ENCODE measurements at regions not wholly inside any gene's neighbourhood (a gene's known extent, or its start where the extent isn't known, plus 50 kb on each side); places are given as distances from the start of the nearest gene placed in this dataset.

DNA sequence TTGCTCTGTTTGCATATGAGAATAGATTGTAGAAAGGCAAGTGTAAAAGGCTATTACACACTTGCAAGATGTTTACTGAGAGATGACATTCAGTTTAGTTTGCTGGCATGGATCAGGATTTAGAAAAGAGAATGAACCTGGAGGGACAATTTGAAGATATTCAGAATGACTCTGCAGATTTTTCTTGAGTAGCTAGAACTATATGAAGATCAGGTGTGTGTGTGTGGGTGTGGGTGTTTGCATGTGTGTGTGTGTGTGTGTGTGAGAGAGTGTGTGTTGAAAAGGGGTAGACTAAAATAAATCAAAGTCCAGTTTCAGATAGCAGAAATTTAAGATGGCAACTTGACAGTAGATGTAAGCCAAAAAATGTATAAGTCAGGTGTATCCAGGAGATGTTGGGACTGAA, 74.0 kb upstream of the ANXA1 start:
- Histone ChIP-seq H3K4me3 (ENCODE audit: low read depth in 1 of 2, low read length in 2 of 2) (no peak overlapping the region), H3K36me3 (ENCODE audit: control insufficient read depth in 1 of 2, insufficient read depth in 2 of 2, low read length in 2 of 2) (no peaks in the 10 kb centered on the region), H3K9me3 (ENCODE audit: control insufficient read depth in 1 of 2, low read length in 2 of 2) (no peaks in the 10 kb centered on the region), H3K4me1 (ENCODE audit: control insufficient read depth in 1 of 2, insufficient read depth in 2 of 2, low read length in 2 of 2) (peaks cover 0 to 28% of the 10 kb centered on the region in 2 donors), H3K27me3 (ENCODE audit: low read depth, low read length) (no peaks in the 10 kb centered on the region), H3K27ac (ENCODE audit: low read length) (no peak overlapping the region)

DNA sequence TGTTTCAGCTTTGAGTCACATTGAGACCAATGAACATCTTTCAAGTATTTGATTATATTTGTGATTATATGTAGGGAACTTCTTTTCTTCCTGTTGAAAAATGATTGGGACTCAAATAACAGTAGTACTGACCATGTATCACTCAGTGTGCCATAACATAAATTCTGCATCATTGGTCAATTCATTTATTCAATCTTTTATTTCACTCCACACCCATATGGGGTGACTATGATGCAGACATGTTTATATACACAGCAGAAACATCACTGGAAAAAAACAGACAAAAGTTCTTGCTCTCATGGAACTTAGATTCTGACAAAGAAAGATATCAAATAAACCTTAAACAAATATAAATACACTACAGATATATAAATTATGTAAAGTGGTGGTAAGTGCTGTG, 74.7 kb upstream of the ANXA1 start:
- Histone ChIP-seq H3K4me1 (ENCODE audit: control insufficient read depth in 1 of 2, insufficient read depth in 2 of 2, low read length in 2 of 2) (peaks cover 0 to 28% of the 10 kb centered on the region in 2 donors), H3K9me3 (ENCODE audit: control insufficient read depth in 1 of 2, low read length in 2 of 2) (no peaks in the 10 kb centered on the region), H3K27ac (ENCODE audit: low read length) (no peak overlapping the region), H3K36me3 (ENCODE audit: control insufficient read depth in 1 of 2, insufficient read depth in 2 of 2, low read length in 2 of 2) (no peaks in the 10 kb centered on the region), H3K27me3 (ENCODE audit: low read depth, low read length) (no peaks in the 10 kb centered on the region), H3K4me3 (ENCODE audit: low read depth in 1 of 2, low read length in 2 of 2) (no peak overlapping the region)

DNA sequence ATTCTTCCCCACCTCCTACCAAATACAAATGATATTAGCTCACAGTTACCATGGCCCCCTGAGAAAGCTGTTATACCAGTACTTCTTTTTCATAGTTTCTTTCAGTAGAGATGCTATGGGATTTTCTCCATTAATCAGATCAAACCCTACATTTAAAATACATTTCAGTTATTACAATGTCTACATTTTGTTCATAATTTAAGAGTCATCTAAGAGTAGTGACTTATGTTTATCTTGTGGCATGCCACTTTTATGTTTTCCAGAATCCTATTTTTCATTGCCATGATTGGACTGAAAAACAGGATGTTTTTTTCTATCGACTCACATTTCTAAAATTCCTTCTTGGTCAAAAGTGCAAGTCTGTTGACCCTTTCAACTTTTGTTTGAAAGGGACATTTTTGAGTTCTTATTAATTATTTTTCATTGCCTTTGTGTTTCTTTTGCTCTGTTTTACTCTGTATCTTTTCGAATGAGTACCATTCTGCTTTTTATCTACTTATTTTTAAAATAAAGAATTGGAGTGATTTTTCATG, 77.4 kb upstream of the ANXA1 start:
- H3K27ac ChIP-seq (ENCODE audit: low read length), result no peak overlapping the region
- H3K27me3 ChIP-seq (ENCODE audit: low read depth, low read length), result no peaks in the 10 kb centered on the region
- no peaks in the 10 kb centered on the region for H3K9me3 ChIP-seq (ENCODE audit: control insufficient read depth in 1 of 2, low read length in 2 of 2)
- H3K4me3 ChIP-seq (ENCODE audit: low read depth in 1 of 2, low read length in 2 of 2), result no peak overlapping the region
- H3K4me1 ChIP-seq (ENCODE audit: control insufficient read depth in 1 of 2, insufficient read depth in 2 of 2, low read length in 2 of 2), result peaks cover 0 to 16% of the 10 kb centered on the region in 2 donors
- no peaks in the 10 kb centered on the region for H3K36me3 ChIP-seq (ENCODE audit: control insufficient read depth in 1 of 2, insufficient read depth in 2 of 2, low read length in 2 of 2)

DNA sequence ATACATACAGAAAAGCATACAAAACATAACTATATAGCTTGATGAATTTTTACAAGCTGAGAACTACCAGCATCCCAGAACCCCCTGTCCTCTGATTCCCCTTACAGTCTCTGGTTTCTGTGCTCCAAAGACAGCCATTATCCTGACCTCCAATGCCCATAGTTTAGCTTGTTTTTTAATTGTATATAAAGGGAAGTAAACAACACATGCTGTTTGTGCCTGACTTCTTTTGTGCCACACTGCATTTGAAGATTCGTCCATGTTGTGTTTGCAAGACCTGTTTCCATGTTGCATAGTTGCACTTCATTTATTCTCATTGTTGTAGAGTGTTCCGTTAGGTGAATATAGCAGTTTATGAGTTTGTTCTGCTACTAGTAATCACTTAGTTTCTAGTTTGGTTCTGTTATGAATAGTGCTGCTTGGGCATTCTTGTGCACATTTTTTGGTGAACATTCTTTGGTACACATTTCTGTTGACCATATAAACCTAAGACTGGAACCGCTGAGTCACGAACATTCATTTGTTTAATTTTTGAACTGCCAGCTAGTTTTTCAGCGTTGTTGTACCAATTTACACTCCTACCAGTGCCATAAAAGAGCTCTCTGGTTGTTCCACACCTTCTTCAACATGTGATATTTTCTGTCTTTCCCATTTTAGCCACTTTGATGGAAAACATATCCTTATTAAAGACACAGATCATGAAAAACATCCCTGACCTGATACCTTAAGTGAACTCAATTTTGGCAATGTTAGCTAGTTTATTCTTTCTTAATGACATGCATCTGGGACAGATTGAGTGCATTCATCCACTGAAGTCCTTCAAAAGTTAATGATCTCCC, 78.1 kb upstream of the ANXA1 start:
- no peak overlapping the region for H3K4me3 ChIP-seq (ENCODE audit: low read depth in 1 of 2, low read length in 2 of 2)
- no peak overlapping the region for H3K27ac ChIP-seq (ENCODE audit: low read length)
- H3K4me1 ChIP-seq (ENCODE audit: control insufficient read depth in 1 of 2, insufficient read depth in 2 of 2, low read length in 2 of 2), result peaks cover 0 to 16% of the 10 kb centered on the region in 2 donors
- H3K9me3 ChIP-seq (ENCODE audit: control insufficient read depth in 1 of 2, low read length in 2 of 2), result no peaks in the 10 kb centered on the region
- no peaks in the 10 kb centered on the region for H3K36me3 ChIP-seq (ENCODE audit: control insufficient read depth in 1 of 2, insufficient read depth in 2 of 2, low read length in 2 of 2)
- no peaks in the 10 kb centered on the region for H3K27me3 ChIP-seq (ENCODE audit: low read depth, low read length)

DNA sequence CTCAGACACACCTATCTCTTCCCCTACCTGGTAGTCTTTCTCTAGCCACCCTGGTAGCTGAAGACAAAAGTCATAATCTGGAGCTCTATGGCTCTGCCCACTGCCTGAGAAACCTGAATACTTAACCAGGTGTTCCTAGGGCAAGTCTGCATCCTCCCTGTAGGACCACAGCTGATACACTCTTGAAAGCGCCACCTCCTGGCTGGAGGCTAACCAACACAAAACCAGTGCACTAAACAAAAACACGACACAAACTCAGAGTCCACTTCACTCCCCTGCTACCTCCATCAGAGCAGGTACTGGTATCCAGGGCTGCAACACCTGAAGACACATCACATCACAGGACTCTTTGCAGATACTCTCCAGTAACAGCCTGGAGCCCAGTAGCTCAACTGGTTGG, 84.6 kb upstream of the ANXA1 start:
- H3K4me1 ChIP-seq (ENCODE audit: control insufficient read depth in 1 of 2, insufficient read depth in 2 of 2, low read length in 2 of 2), result no peaks in the 10 kb centered on the region
- no peak overlapping the region for H3K4me3 ChIP-seq (ENCODE audit: low read depth in 1 of 2, low read length in 2 of 2)
- no peaks in the 10 kb centered on the region for H3K9me3 ChIP-seq (ENCODE audit: control insufficient read depth in 1 of 2, low read length in 2 of 2)
- H3K27me3 ChIP-seq (ENCODE audit: low read depth, low read length), result no peaks in the 10 kb centered on the region
- H3K36me3 ChIP-seq (ENCODE audit: control insufficient read depth in 1 of 2, insufficient read depth in 2 of 2, low read length in 2 of 2), result no peaks in the 10 kb centered on the region
- H3K27ac ChIP-seq (ENCODE audit: low read length), result no peak overlapping the region

DNA sequence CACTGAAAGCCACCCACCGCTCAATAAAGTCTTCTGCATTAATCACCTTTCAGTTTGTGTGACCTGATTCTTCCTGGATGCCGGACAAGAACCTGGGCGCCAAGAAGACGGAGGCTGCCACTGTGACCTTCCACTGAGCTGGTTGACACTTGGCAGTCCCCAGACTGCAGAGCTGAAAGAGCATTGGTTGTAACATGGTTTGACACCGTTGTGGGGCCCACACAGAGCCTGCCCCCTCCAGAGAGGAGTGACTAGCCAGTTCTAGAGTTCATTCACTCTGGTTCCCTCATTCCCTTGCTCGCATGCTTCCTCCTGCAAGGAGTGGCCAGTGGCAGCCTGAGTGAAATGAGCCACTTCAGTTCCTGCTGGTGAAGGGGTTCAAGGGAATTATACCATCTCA, 86.2 kb upstream of the ANXA1 start:
- Histone ChIP-seq H3K36me3 (ENCODE audit: control insufficient read depth in 1 of 2, insufficient read depth in 2 of 2, low read length in 2 of 2) (no peaks in the 10 kb centered on the region), H3K4me3 (ENCODE audit: low read depth in 1 of 2, low read length in 2 of 2) (no peak overlapping the region), H3K9me3 (ENCODE audit: control insufficient read depth in 1 of 2, low read length in 2 of 2) (no peaks in the 10 kb centered on the region), H3K4me1 (ENCODE audit: control insufficient read depth in 1 of 2, insufficient read depth in 2 of 2, low read length in 2 of 2) (no peaks in the 10 kb centered on the region), H3K27ac (ENCODE audit: low read length) (no peak overlapping the region), H3K27me3 (ENCODE audit: low read depth, low read length) (no peaks in the 10 kb centered on the region)

DNA sequence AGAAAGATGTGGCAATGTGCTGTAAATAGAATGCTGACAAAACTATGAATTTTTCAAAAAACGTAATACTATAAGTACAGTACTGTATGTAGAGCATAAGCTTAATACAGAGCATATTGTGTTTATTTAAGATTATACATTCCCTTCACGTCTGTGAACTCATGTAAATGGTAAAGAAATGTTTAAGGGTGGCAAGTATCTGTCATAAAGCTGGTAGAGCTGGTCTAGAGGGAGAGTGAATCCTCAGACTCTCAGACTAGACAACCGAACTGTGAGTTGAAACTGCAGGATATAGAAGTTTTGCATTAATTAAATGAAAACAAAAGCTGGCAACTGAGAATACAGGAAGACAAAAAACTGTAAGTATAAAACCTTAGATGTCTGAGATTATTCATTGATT, 87.3 kb upstream of the ANXA1 start:
- no peaks in the 10 kb centered on the region for H3K36me3 ChIP-seq (ENCODE audit: control insufficient read depth in 1 of 2, insufficient read depth in 2 of 2, low read length in 2 of 2)
- no peak overlapping the region for H3K27ac ChIP-seq (ENCODE audit: low read length)
- H3K27me3 ChIP-seq (ENCODE audit: low read depth, low read length), result no peaks in the 10 kb centered on the region
- H3K4me3 ChIP-seq (ENCODE audit: low read depth in 1 of 2, low read length in 2 of 2), result no peak overlapping the region
- H3K4me1 ChIP-seq (ENCODE audit: control insufficient read depth in 1 of 2, insufficient read depth in 2 of 2, low read length in 2 of 2), result no peaks in the 10 kb centered on the region
- no peaks in the 10 kb centered on the region for H3K9me3 ChIP-seq (ENCODE audit: control insufficient read depth in 1 of 2, low read length in 2 of 2)

DNA sequence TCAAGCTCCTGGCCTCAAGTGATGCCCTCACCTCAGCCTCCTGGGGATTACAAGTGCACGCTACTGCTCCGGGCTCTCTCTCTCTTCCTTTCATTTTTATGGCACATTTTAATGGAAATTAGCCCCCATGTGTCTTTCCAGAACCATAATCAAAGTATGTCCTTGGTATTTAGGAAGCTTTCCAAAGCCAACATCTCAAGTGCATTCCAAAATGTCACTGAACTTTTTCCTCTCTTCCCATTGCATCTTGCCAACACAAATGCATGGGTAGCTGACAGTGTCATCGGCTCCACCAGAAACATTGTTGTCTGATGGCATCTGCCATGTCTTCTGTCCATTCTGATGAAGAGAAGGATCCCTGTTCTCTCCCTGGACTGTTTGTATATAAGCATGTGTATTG, 90.5 kb upstream of the ANXA1 start:
- H3K4me1 ChIP-seq (ENCODE audit: control insufficient read depth in 1 of 2, insufficient read depth in 2 of 2, low read length in 2 of 2), result no peaks in the 10 kb centered on the region
- no peak overlapping the region for H3K27ac ChIP-seq (ENCODE audit: low read length)
- no peaks in the 10 kb centered on the region for H3K27me3 ChIP-seq (ENCODE audit: low read depth, low read length)
- H3K9me3 ChIP-seq (ENCODE audit: control insufficient read depth in 1 of 2, low read length in 2 of 2), result no peaks in the 10 kb centered on the region
- no peaks in the 10 kb centered on the region for H3K36me3 ChIP-seq (ENCODE audit: control insufficient read depth in 1 of 2, insufficient read depth in 2 of 2, low read length in 2 of 2)
- H3K4me3 ChIP-seq (ENCODE audit: low read depth in 1 of 2, low read length in 2 of 2), result no peak overlapping the region

DNA sequence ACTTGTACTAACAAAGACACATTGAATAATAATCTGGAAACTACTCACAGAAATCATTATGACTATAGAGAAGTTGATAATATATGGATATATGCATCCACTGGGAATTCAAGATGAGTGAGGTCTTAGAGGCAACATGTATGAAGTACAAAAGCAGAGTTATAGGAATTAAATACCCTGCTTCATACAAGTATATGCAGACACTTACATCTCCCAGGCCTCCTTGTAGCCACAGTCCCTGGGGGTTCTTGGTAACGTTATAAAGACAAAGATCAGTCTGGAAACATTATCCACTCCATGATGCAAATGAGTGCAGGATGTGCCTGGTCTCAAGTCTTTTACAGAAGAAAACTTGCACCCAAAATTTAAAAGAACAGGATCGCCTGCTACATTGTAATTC, 92.4 kb upstream of the ANXA1 start:
- H3K4me1 ChIP-seq (ENCODE audit: control insufficient read depth in 1 of 2, insufficient read depth in 2 of 2, low read length in 2 of 2), result no peaks in the 10 kb centered on the region
- H3K4me3 ChIP-seq (ENCODE audit: low read depth in 1 of 2, low read length in 2 of 2), result no peak overlapping the region
- H3K36me3 ChIP-seq (ENCODE audit: control insufficient read depth in 1 of 2, insufficient read depth in 2 of 2, low read length in 2 of 2), result no peaks in the 10 kb centered on the region
- no peaks in the 10 kb centered on the region for H3K27me3 ChIP-seq (ENCODE audit: low read depth, low read length)
- H3K9me3 ChIP-seq (ENCODE audit: control insufficient read depth in 1 of 2, low read length in 2 of 2), result no peaks in the 10 kb centered on the region
- H3K27ac ChIP-seq (ENCODE audit: low read length), result no peak overlapping the region

DNA sequence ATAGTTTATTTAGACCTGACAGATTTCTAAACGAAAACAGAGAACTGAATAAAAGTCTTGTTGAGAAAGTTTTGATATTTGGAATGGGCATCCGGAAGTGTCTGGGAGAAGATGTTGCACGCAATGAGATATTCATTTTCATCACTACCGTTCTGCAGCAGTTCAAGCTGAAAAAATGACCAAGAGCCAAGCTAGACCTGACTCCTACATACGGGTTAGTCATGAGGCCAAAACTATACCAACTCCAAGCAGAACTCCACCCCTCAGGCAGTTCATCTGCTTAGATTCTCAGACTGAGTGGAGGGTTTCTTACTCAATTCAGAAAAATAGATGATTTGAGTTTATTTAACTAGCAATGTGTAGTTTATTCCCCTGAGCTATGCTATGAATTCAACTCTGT, 95.4 kb upstream of the ANXA1 start:
- no peaks in the 10 kb centered on the region for H3K36me3 ChIP-seq (ENCODE audit: control insufficient read depth in 1 of 2, insufficient read depth in 2 of 2, low read length in 2 of 2)
- H3K4me3 ChIP-seq (ENCODE audit: low read depth in 1 of 2, low read length in 2 of 2), result no peak overlapping the region
- H3K4me1 ChIP-seq (ENCODE audit: control insufficient read depth in 1 of 2, insufficient read depth in 2 of 2, low read length in 2 of 2), result no peaks in the 10 kb centered on the region
- no peak overlapping the region for H3K27ac ChIP-seq (ENCODE audit: low read length)
- H3K27me3 ChIP-seq (ENCODE audit: low read depth, low read length), result no peaks in the 10 kb centered on the region
- H3K9me3 ChIP-seq (ENCODE audit: control insufficient read depth in 1 of 2, low read length in 2 of 2), result no peaks in the 10 kb centered on the region

DNA sequence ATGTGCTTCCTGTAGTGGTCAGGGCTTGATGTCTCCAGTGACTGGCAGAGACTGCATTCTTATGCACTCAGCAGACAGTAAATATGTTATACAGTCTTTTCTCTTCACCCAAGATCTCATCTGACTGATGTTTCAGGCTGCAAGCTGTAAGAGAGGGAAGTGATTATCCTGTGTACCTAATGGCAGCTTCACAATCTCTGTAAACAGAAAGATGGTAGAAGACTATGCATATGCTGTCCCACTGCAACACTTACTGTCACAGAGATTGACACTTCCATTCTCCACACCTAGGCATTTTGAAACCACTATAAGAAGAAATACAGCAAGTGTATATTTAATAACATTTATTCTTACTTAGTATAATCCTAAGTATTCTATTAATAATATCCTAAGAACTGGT, 97.6 kb upstream of the ANXA1 start:
- no peak overlapping the region for H3K27ac ChIP-seq (ENCODE audit: low read length)
- no peaks in the 10 kb centered on the region for H3K36me3 ChIP-seq (ENCODE audit: control insufficient read depth in 1 of 2, insufficient read depth in 2 of 2, low read length in 2 of 2)
- H3K27me3 ChIP-seq (ENCODE audit: low read depth, low read length), result no peaks in the 10 kb centered on the region
- H3K9me3 ChIP-seq (ENCODE audit: control insufficient read depth in 1 of 2, low read length in 2 of 2), result no peaks in the 10 kb centered on the region
- H3K4me3 ChIP-seq (ENCODE audit: low read depth in 1 of 2, low read length in 2 of 2), result no peak overlapping the region
- peaks cover 0 to 8% of the 10 kb centered on the region in 2 donors for H3K4me1 ChIP-seq (ENCODE audit: control insufficient read depth in 1 of 2, insufficient read depth in 2 of 2, low read length in 2 of 2)

DNA sequence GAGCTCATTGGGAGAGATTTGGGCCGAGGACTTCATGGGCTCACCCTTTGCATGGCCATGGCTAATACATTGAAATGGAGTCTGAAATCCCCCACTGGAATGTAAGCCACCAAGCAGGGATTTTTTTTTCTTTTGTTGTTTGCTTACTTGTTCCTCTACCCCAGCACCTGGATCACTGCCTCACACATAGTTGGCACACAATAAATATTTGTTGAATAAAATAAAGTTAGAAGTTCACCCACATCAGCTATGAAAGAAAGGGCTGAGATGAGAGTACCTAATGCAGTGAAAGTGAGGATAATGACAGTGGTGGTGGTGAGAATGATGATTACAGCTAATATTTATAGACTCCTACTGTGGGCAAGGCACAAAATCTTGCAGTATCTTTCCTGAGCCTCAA, 98.1 kb upstream of the ANXA1 start:
- H3K4me3 ChIP-seq (ENCODE audit: low read depth in 1 of 2, low read length in 2 of 2), result no peak overlapping the region
- H3K4me1 ChIP-seq (ENCODE audit: control insufficient read depth in 1 of 2, insufficient read depth in 2 of 2, low read length in 2 of 2), result peaks cover 0 to 8% of the 10 kb centered on the region in 2 donors
- H3K36me3 ChIP-seq (ENCODE audit: control insufficient read depth in 1 of 2, insufficient read depth in 2 of 2, low read length in 2 of 2), result no peaks in the 10 kb centered on the region
- no peaks in the 10 kb centered on the region for H3K27me3 ChIP-seq (ENCODE audit: low read depth, low read length)
- H3K9me3 ChIP-seq (ENCODE audit: control insufficient read depth in 1 of 2, low read length in 2 of 2), result no peaks in the 10 kb centered on the region
- no peak overlapping the region for H3K27ac ChIP-seq (ENCODE audit: low read length)
